DND-41 (cell line): ENCODE measurements at regions not wholly inside any gene's neighbourhood (a gene's known extent, or its start where the extent isn't known, plus 50 kb on each side); places are given as distances from the start of the nearest gene placed in this dataset.
"Not testable (repeated sequence)": the region's sequence is repeated elsewhere in the genome, so short reads cannot be mapped to it uniquely, and the experiment has no call there.

ENCODE experiments used
- ATAC-seq: fragments of 200-7000 bp; cut with Tn5 transposase; 3 replicates; pipeline ENCODE4 v1.9.1; 2021; ENCODE audit warnings: low read depth; ENCODE audit not compliant: insufficient read depth
- DNase-seq: peaks from one replicate; pipeline ENCODE4 v3.0.0-alpha.2; 2020
- H2AFZ ChIP-seq: 2 replicates; pipeline ENCODE4 v1.6.0; 2012; ENCODE audit warnings: low read depth, low read length
- H3K27ac ChIP-seq: 2 replicates; pipeline ENCODE4 v1.5.1; 2012; ENCODE audit warnings: low read length, inconsistent platforms
- H3K27me3 ChIP-seq: fragments of 200-600 bp; sonication (generic); 2 replicates; pipeline ENCODE4 v1.6.0; 2012; ENCODE audit warnings: low read length, mild to moderate bottlenecking, inconsistent platforms; ENCODE audit not compliant: insufficient read depth, poor library complexity
- H3K36me3 ChIP-seq: 2 replicates; pipeline ENCODE4 v1.5.1; 2012; ENCODE audit warnings: low read length, inconsistent platforms; ENCODE audit not compliant: insufficient read depth
- H3K4me1 ChIP-seq: 2 replicates; pipeline ENCODE4 v1.5.1; 2012; ENCODE audit warnings: mild to moderate bottlenecking, low read length; ENCODE audit not compliant: insufficient read depth
- H3K4me2 ChIP-seq: 2 replicates; pipeline ENCODE4 v1.6.0; 2012; ENCODE audit warnings: mild to moderate bottlenecking, moderate library complexity, low read length, inconsistent platforms; ENCODE audit not compliant: insufficient read depth
- H3K4me3 ChIP-seq, 2 experiments: fragments of 200-600 bp in 1 of 2; shearing (Covaris generic) in 1 of 2; 2 replicates each; pipeline ENCODE4 v1.5.1; 2012 to 2016; ENCODE audit warnings: inconsistent platforms in 2 of 2, low read length in 2 of 2, mild to moderate bottlenecking in 2 of 2, low read depth in 1 of 2, moderate library complexity in 1 of 2
- H3K79me2 ChIP-seq: 2 replicates; pipeline ENCODE4 v1.6.0; 2012; ENCODE audit warnings: low read length, inconsistent platforms; ENCODE audit not compliant: insufficient read depth
- H3K9ac ChIP-seq: 2 replicates; pipeline ENCODE4 v1.6.0; 2012; ENCODE audit warnings: low read depth, mild to moderate bottlenecking, inconsistent platforms, low read length, moderate library complexity
- H3K9me3 ChIP-seq: 2 replicates; pipeline ENCODE4 v1.5.1; 2012; ENCODE audit warnings: low read length, moderate library complexity, mild to moderate bottlenecking, inconsistent platforms; ENCODE audit not compliant: insufficient read depth, severe bottlenecking
- H4K20me1 ChIP-seq: 2 replicates; pipeline ENCODE4 v1.6.0; 2012; ENCODE audit warnings: low read length; ENCODE audit not compliant: insufficient read depth
- EZH2 ChIP-seq: IDR thresholded peaks from 3 replicates; pipeline ENCODE4 v1.6.1; 2012; ENCODE audit warnings: borderline replicate concordance, low read depth, mild to moderate bottlenecking, moderate library complexity, low read length, inconsistent platforms; ENCODE audit not compliant: severe bottlenecking
- TF ChIP-seq, protein P1 (sequence below): IDR thresholded peaks from 2 replicates; pipeline ENCODE4 v1.5.1; 2012; ENCODE audit warnings: borderline replicate concordance, low read length, moderate library complexity, mild to moderate bottlenecking; ENCODE audit not compliant: poor library complexity, severe bottlenecking; ENCODE audit errors: extremely low read depth

DNA sequence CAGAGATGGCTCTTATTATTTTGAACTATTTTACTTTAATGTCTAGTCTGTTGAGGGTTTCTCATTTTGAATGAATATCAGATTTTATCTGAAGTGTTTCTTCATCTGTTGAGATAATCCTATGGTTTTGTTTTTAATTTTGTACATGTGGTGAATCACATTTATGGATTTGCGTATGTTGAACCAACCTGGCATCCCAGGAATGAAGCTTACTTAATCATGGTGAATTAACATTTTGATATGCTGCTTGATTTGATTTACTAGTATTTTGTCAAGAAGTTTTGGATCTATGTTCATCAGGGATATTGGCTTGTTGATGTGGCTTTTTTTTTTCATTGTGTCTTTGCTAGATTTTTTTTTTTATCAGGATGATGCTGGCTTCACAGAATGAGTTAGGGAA, 2390.9 kb downstream of the PCDH7 start:
- H3K79me2 ChIP-seq = no peaks in the 10 kb centered on the region
- TF ChIP-seq, protein P1, sequence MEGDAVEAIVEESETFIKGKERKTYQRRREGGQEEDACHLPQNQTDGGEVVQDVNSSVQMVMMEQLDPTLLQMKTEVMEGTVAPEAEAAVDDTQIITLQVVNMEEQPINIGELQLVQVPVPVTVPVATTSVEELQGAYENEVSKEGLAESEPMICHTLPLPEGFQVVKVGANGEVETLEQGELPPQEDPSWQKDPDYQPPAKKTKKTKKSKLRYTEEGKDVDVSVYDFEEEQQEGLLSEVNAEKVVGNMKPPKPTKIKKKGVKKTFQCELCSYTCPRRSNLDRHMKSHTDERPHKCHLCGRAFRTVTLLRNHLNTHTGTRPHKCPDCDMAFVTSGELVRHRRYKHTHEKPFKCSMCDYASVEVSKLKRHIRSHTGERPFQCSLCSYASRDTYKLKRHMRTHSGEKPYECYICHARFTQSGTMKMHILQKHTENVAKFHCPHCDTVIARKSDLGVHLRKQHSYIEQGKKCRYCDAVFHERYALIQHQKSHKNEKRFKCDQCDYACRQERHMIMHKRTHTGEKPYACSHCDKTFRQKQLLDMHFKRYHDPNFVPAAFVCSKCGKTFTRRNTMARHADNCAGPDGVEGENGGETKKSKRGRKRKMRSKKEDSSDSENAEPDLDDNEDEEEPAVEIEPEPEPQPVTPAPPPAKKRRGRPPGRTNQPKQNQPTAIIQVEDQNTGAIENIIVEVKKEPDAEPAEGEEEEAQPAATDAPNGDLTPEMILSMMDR = no peak
- TF ChIP-seq EZH2 = no peak
- no peaks in the 10 kb centered on the region for H3K36me3 ChIP-seq
- H4K20me1 ChIP-seq = no peaks in the 10 kb centered on the region
- no peak overlapping the region for H3K4me3 ChIP-seq
- no peaks in the 10 kb centered on the region for H3K4me1 ChIP-seq
- DNase-seq (no peak), ATAC-seq (no peak)
- no peak overlapping the region for H3K27ac ChIP-seq
- no peaks in the 10 kb centered on the region for H3K27me3 ChIP-seq
- H3K4me2 ChIP-seq = no peak overlapping the region
- no peak overlapping the region for H3K9ac ChIP-seq
- H2AFZ ChIP-seq = no peak overlapping the region
- no peaks in the 10 kb centered on the region for H3K9me3 ChIP-seq

DNA sequence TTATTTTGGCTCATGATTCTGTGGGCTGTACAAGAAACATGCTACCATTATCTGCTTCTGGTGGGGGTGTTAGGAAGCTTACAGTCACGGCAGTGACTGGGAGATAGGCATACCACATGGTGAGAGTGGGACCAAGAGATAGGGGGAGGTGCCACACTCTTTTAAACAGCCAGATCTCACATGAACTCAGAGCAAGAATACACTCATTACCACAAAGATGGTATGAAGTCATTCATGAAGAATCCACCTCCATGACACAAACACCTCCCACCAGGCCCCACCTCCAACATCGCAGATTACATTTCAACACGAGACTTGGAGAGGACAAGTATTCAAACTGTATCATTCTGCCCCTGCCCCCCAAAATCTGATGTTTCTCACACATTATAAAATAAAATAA, 2396.7 kb downstream of the PCDH7 start:
- H2AFZ ChIP-seq = no peak overlapping the region
- H3K4me3 ChIP-seq = no peak overlapping the region
- no peaks in the 10 kb centered on the region for H3K27me3 ChIP-seq
- no peak overlapping the region for H3K9ac ChIP-seq
- H3K79me2 ChIP-seq = no peaks in the 10 kb centered on the region
- no peak overlapping the region for H3K4me2 ChIP-seq
- ATAC-seq (no peak), DNase-seq (no peak)
- TF ChIP-seq EZH2 = no peak
- TF ChIP-seq, protein P1 = no peak
- H3K4me1 ChIP-seq = no peaks in the 10 kb centered on the region
- no peak overlapping the region for H3K27ac ChIP-seq
- H3K9me3 ChIP-seq = peaks cover 3% of the 10 kb centered on the region
- no peaks in the 10 kb centered on the region for H3K36me3 ChIP-seq
- H4K20me1 ChIP-seq = no peaks in the 10 kb centered on the region

DNA sequence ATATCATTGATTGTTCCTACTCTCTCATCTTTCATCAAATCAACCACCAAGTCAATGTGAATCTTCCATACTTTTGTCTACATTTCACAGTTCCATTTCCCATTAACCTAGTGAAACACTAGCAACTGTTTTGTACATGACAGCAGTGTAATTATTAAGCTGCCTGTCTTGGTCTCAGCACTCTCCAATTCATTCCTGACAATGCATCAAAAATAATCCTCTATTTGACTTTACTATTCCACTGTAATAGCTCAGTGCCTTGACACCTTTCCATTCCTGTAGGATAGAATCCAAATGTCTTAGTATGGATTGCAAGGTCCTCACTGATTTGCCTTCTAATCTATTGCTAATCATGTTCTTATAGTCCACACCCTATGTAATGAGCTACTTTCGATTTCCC, 2405.8 kb downstream of the PCDH7 start:
- TF ChIP-seq, protein P1 = no peak
- no peak for TF ChIP-seq EZH2
- Histone ChIP-seq H3K4me3 (no peak overlapping the region), H4K20me1 (no peaks in the 10 kb centered on the region), H3K9me3 (no peaks in the 10 kb centered on the region), H3K79me2 (no peaks in the 10 kb centered on the region), H3K27ac (no peak overlapping the region), H3K27me3 (no peaks in the 10 kb centered on the region), H3K4me2 (no peak overlapping the region), H2AFZ (no peak overlapping the region), H3K4me1 (no peaks in the 10 kb centered on the region), H3K36me3 (no peaks in the 10 kb centered on the region), H3K9ac (no peak overlapping the region)
- ATAC-seq (no peak), DNase-seq (no peak)

DNA sequence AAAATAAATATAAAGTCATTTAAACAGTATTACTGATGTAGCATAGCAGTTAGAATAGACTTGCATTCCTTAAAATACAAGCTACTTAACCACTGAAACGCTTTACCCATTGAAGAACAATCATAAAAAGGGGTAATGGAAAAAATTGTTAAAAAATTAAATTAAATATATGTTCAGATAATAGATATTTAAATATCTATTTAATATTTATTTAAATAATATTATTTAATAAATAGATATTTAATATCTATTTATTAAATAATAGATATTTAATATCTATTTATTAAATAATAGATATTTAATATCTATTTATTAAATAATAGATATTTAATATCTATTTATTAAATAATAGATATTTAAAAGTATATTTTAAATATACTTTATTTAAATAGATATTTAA, 2410.5 kb downstream of the PCDH7 start:
- not testable (repeated sequence) for H2AFZ ChIP-seq, H3K4me3 ChIP-seq, H3K4me2 ChIP-seq, H3K9ac ChIP-seq, H3K4me1 ChIP-seq, H3K9me3 ChIP-seq, H3K27me3 ChIP-seq, ATAC-seq, H3K27ac ChIP-seq, H3K79me2 ChIP-seq, H4K20me1 ChIP-seq, H3K36me3 ChIP-seq, DNase-seq
